MG63 (cell line): ENCODE measurements at regions not wholly inside any gene's neighbourhood (a gene's known extent, or its start where the extent isn't known, plus 50 kb on each side); places are given as distances from the start of the nearest gene placed in this dataset.

Source experiments
- DNase-seq: peaks from one replicate; pipeline ENCODE4 v3.0.0-alpha.2; 2020
- H3K27me3 ChIP-seq: fragments of 250-450 bp; sonication (Bioruptor Pico); 2 replicates; pipeline ENCODE4 v1.5.1; 2020; ENCODE audit warnings: mild to moderate bottlenecking, moderate library complexity
- H3K36me3 ChIP-seq: fragments of 250-450 bp; sonication (Bioruptor Pico); 2 replicates; pipeline ENCODE4 v1.5.1; 2020; ENCODE audit warnings: mild to moderate bottlenecking, moderate library complexity
- H3K4me3 ChIP-seq: fragments of 250-450 bp; sonication (Bioruptor Pico); 2 replicates; pipeline ENCODE4 v1.5.1; 2020; ENCODE audit warnings: mild to moderate bottlenecking, moderate library complexity
- H3K9me3 ChIP-seq: fragments of 250-450 bp; sonication (Bioruptor Pico); 2 replicates; pipeline ENCODE4 v1.5.1; 2020; ENCODE audit warnings: mild to moderate bottlenecking, moderate library complexity

- DNase-seq = no peak
- Histone ChIP-seq H3K4me3 (no peak overlapping the region), H3K27me3 (no peaks in the 10 kb centered on the region), H3K36me3 (no peaks in the 10 kb centered on the region), H3K9me3 (no peaks in the 10 kb centered on the region)
These were observed 411.9 kb downstream of the HLX start for GRCh38 chr1:221291113-221291512.

GRCh38 chr1:221292652-221293051 lies 413.4 kb downstream of the HLX start:
- no peaks in the 10 kb centered on the region for H3K9me3 ChIP-seq
- no peaks in the 10 kb centered on the region for H3K36me3 ChIP-seq
- no peak for DNase-seq
- H3K4me3 ChIP-seq = no peak overlapping the region
- H3K27me3 ChIP-seq = no peaks in the 10 kb centered on the region

GRCh38 chr1:221294242-221294641 lies 415.0 kb downstream of the HLX start:
- no peaks in the 10 kb centered on the region for H3K27me3 ChIP-seq
- no peaks in the 10 kb centered on the region for H3K36me3 ChIP-seq
- no peak overlapping the region for H3K4me3 ChIP-seq
- DNase-seq = no peak
- no peaks in the 10 kb centered on the region for H3K9me3 ChIP-seq

GRCh38 chr1:221302357-221302756 lies 423.1 kb downstream of the HLX start:
- no peak for DNase-seq
- Histone ChIP-seq H3K36me3 (no peaks in the 10 kb centered on the region), H3K4me3 (no peak overlapping the region), H3K9me3 (no peaks in the 10 kb centered on the region; the same call in 1 of the 2 replicates), H3K27me3 (no peaks in the 10 kb centered on the region)

GRCh38 chr1:221302810-221303209 lies 423.6 kb downstream of the HLX start:
- no peak overlapping the region for H3K4me3 ChIP-seq
- no peaks in the 10 kb centered on the region for H3K27me3 ChIP-seq
- no peaks in the 10 kb centered on the region for H3K36me3 ChIP-seq
- DNase-seq = no peak
- H3K9me3 ChIP-seq = no peaks in the 10 kb centered on the region; the same call in 1 of the 2 replicates

GRCh38 chr1:221303623-221304022 lies 424.4 kb downstream of the HLX start:
- DNase-seq = no peak
- Histone ChIP-seq H3K4me3 (no peak overlapping the region), H3K36me3 (no peaks in the 10 kb centered on the region), H3K27me3 (no peaks in the 10 kb centered on the region), H3K9me3 (no peaks in the 10 kb centered on the region; the same call in 1 of the 2 replicates)

GRCh38 chr1:221306239-221306638 lies 427.0 kb downstream of the HLX start:
- Histone ChIP-seq H3K9me3 (no peaks in the 10 kb centered on the region; the same call in 1 of the 2 replicates), H3K27me3 (no peaks in the 10 kb centered on the region), H3K36me3 (no peaks in the 10 kb centered on the region), H3K4me3 (no peak overlapping the region)
- no peak for DNase-seq

- DNase-seq = peak; percentile 24
- Histone ChIP-seq H3K9me3 (no peaks in the 10 kb centered on the region; the same call in none of the 2 replicates), H3K4me3 (no peak overlapping the region), H3K27me3 (no peaks in the 10 kb centered on the region), H3K36me3 (no peaks in the 10 kb centered on the region)
These were observed 429.6 kb downstream of the HLX start for GRCh38 chr1:221308534-221309511.

GRCh38 chr1:221309723-221310122 lies 430.5 kb downstream of the HLX start:
- Histone ChIP-seq H3K27me3 (no peaks in the 10 kb centered on the region), H3K9me3 (no peaks in the 10 kb centered on the region; the same call in none of the 2 replicates), H3K4me3 (no peak overlapping the region), H3K36me3 (no peaks in the 10 kb centered on the region)
- DNase-seq = no peak

GRCh38 chr1:221310180-221310579 lies 430.9 kb downstream of the HLX start:
- H3K4me3 ChIP-seq = no peak overlapping the region
- H3K27me3 ChIP-seq = no peaks in the 10 kb centered on the region
- DNase-seq = no peak
- no peaks in the 10 kb centered on the region for H3K36me3 ChIP-seq
- H3K9me3 ChIP-seq = no peaks in the 10 kb centered on the region; the same call in none of the 2 replicates

- H3K27me3 ChIP-seq = no peaks in the 10 kb centered on the region
- no peaks in the 10 kb centered on the region; the same call in 1 of the 2 replicates for H3K9me3 ChIP-seq
- H3K4me3 ChIP-seq = no peak overlapping the region
- H3K36me3 ChIP-seq = no peaks in the 10 kb centered on the region
- peak; percentile 79 for DNase-seq
These were observed 426.6 kb downstream of the DUSP10 start for GRCh38 chr1:221315330-221315729.

- Histone ChIP-seq H3K27me3 (no peaks in the 10 kb centered on the region), H3K36me3 (no peaks in the 10 kb centered on the region), H3K9me3 (no peaks in the 10 kb centered on the region; the same call in 1 of the 2 replicates), H3K4me3 (no peak overlapping the region)
- no peak for DNase-seq
These were observed 425.3 kb downstream of the DUSP10 start for GRCh38 chr1:221316491-221317056.

GRCh38 chr1:221317537-221317936 lies 424.4 kb downstream of the DUSP10 start:
- Histone ChIP-seq H3K36me3 (no peaks in the 10 kb centered on the region), H3K27me3 (no peaks in the 10 kb centered on the region), H3K4me3 (no peak overlapping the region), H3K9me3 (no peaks in the 10 kb centered on the region)
- DNase-seq = no peak

GRCh38 chr1:221327954-221328353 lies 413.9 kb downstream of the DUSP10 start:
- peaks cover 22% of the 10 kb centered on the region for H3K9me3 ChIP-seq

GRCh38 chr1:221328371-221328770 lies 413.5 kb downstream of the DUSP10 start:
- DNase-seq = no peak
- Histone ChIP-seq H3K4me3 (no peak overlapping the region), H3K36me3 (no peaks in the 10 kb centered on the region), H3K27me3 (no peaks in the 10 kb centered on the region), H3K9me3 (peaks cover 22% of the 10 kb centered on the region)

More at GRCh38 chr1:221327954-221328353, 413.9 kb downstream of the DUSP10 start:
- no peak overlapping the region for H3K4me3 ChIP-seq
- no peak for DNase-seq
- H3K36me3 ChIP-seq = no peaks in the 10 kb centered on the region
- H3K27me3 ChIP-seq = no peaks in the 10 kb centered on the region

- DNase-seq = no peak
- H3K36me3 ChIP-seq = no peaks in the 10 kb centered on the region
- H3K27me3 ChIP-seq = no peaks in the 10 kb centered on the region
- peaks cover 20% of the 10 kb centered on the region for H3K9me3 ChIP-seq
- no peak overlapping the region for H3K4me3 ChIP-seq
These were observed 410.4 kb downstream of the DUSP10 start for GRCh38 chr1:221331273-221332183.

- DNase-seq = no peak
- H3K4me3 ChIP-seq = no peak overlapping the region
- H3K27me3 ChIP-seq = no peaks in the 10 kb centered on the region
- H3K9me3 ChIP-seq = peaks cover 19% of the 10 kb centered on the region
- no peaks in the 10 kb centered on the region for H3K36me3 ChIP-seq
These were observed 407.8 kb downstream of the DUSP10 start for GRCh38 chr1:221334062-221334461.
